Fibroblast of lung (primary cell): ENCODE measurements at regions not wholly inside any gene's neighbourhood (a gene's known extent, or its start where the extent isn't known, plus 50 kb on each side); places are given as distances from the start of the nearest gene placed in this dataset.

Experiments used
- CTCF ChIP-seq, 2 donors: IDR thresholded peaks in 1 of 2; conservative IDR thresholded peaks in 1 of 2; 1 replicate in 1 of 2; 2 replicates in 1 of 2; pipeline ENCODE4 v1.5.1; 2011 to 2012; ENCODE audit warnings: low read length in 2 of 2, control low read depth in 1 of 2, inconsistent platforms in 1 of 2, low read depth in 1 of 2, mild to moderate bottlenecking in 1 of 2
- EZH2 ChIP-seq: IDR thresholded peaks from 2 replicates; pipeline ENCODE4 v1.5.1; 2012; ENCODE audit warnings: low read length, control low read depth, mild to moderate bottlenecking; ENCODE audit errors: missing control alignments

GRCh38 chr6:44698602-44699001 lies 311.1 kb downstream of the CDC5L start:
- TF ChIP-seq CTCF (conservative IDR thresholded peaks at IDR 0.05 in 1 of 2, IDR thresholded peaks at IDR 0.05 in 1 of 2; ENCODE audit: low read depth in 1 of 2, low read length in 2 of 2) (no peak), EZH2 (no peak)
